Panc1 (cell line): ENCODE measurements at regions not wholly inside any gene's neighbourhood (a gene's known extent, or its start where the extent isn't known, plus 50 kb on each side); places are given as distances from the start of the nearest gene placed in this dataset.

Source experiments
- ATAC-seq: fragments of 200-7000 bp; cut with Tn5 transposase; 2 replicates; pipeline ENCODE4 v1.9.1; 2020; ENCODE audit warnings: mild to moderate bottlenecking, moderate library complexity
- BruUV-seq: library from RNA; stranded (reverse); fragments of 400-500 nt; replicated peaks from 2 replicates; lab custom pipeline; 2021; lab: Mats Ljungman, UMichigan
- CTCF ChIA-PET: fragments of 300-600 bp; sonication (Branson Sonifier 250); formaldehyde crosslinking; loops from one replicate; lab custom pipeline; 2022; ENCODE audit warnings: antibody characterized with exemption; lab: Charles Lee
- POLR2A ChIA-PET: fragments of 300-600 bp; sonication (Branson Sonifier 250); formaldehyde crosslinking; loops from one replicate; lab custom pipeline; 2022; ENCODE audit warnings: antibody characterized with exemption; lab: Charles Lee
- DNase-seq: peaks from one replicate; pipeline ENCODE4 v3.0.0-alpha.2; 2010; ENCODE audit warnings: low read depth, low spot score
- H3K27ac ChIP-seq: 2 replicates; pipeline ENCODE4 v1.5.1; 2011; ENCODE audit warnings: mild to moderate bottlenecking, low read length, inconsistent platforms
- H3K27me3 ChIP-seq: fragments of 200-500 bp; sonication (Bioruptor generic); 2 replicates; pipeline ENCODE4 v1.6.0; 2014; ENCODE audit warnings: low read length, inconsistent platforms; ENCODE audit not compliant: control insufficient read depth, insufficient read depth
- H3K36me3 ChIP-seq: fragments of 200-500 bp; sonication (Bioruptor generic); 2 replicates; pipeline ENCODE4 v1.5.1; 2014; ENCODE audit warnings: inconsistent platforms, mild to moderate bottlenecking, low read length, moderate library complexity; ENCODE audit not compliant: control insufficient read depth, insufficient read depth
- H3K4me1 ChIP-seq: 2 replicates; pipeline ENCODE4 v1.5.1; 2011; ENCODE audit warnings: inconsistent platforms, mild to moderate bottlenecking, low read length, moderate library complexity; ENCODE audit not compliant: control insufficient read depth, insufficient read depth
- H3K4me3 ChIP-seq, 2 experiments: 2 replicates each; pipeline ENCODE4 v1.5.1; 2011 to 2012; ENCODE audit warnings: low read depth in 2 of 2, low read length in 2 of 2, mild to moderate bottlenecking in 2 of 2, inconsistent platforms in 1 of 2, moderate library complexity in 1 of 2
- H3K9me3 ChIP-seq: fragments of 200-500 bp; sonication (Bioruptor generic); 2 replicates; pipeline ENCODE4 v1.5.1; 2014; ENCODE audit warnings: low read depth, mild to moderate bottlenecking, inconsistent platforms, low read length, moderate library complexity; ENCODE audit not compliant: control insufficient read depth, insufficient read depth
- CTCF ChIP-seq: fragments of 450-650 bp; IDR thresholded peaks from 2 replicates; pipeline ENCODE4 v1.5.1; 2017; ENCODE audit warnings: mild to moderate bottlenecking
- POLR2AphosphoS5 ChIP-seq: IDR thresholded peaks from 2 replicates; pipeline ENCODE4 v1.6.1; 2012; ENCODE audit warnings: mild to moderate bottlenecking, low read depth, low read length, moderate library complexity
- REST ChIP-seq, 2 experiments: IDR thresholded peaks; 2 replicates each; pipeline ENCODE4 v1.6.1; 2011 to 2012; ENCODE audit warnings: low read depth in 2 of 2, control low read depth in 1 of 2, low read length in 1 of 2, mild to moderate bottlenecking in 1 of 2, moderate library complexity in 1 of 2; ENCODE audit not compliant: insufficient read depth in 1 of 2
- SIN3A ChIP-seq: IDR thresholded peaks from 2 replicates; pipeline ENCODE4 v1.6.1; 2012; ENCODE audit warnings: low read depth, mild to moderate bottlenecking, low read length, moderate library complexity, borderline replicate concordance; ENCODE audit not compliant: insufficient read depth
- TCF7L2 ChIP-seq: IDR thresholded peaks from 2 replicates; pipeline ENCODE4 v1.6.1; 2011; ENCODE audit warnings: mild to moderate bottlenecking, low read depth, low read length, inconsistent platforms
- in situ Hi-C: cut with HindIII; loops from 2 replicates; pipeline ENCODE4 v1.10.0; 2016; ENCODE audit warnings: low sequenced_read_pairs, low pct_unique_long_range_greater_than_20kb
- intact Hi-C: fragments of 100-400 bp; cut with micrococcal nuclease; formaldehyde crosslinking; loops from one replicate; pipeline ENCODE4 v1.10.0; 2022; ENCODE audit not compliant: unreplicated experiment

- no peaks in the 10 kb centered on the region for H3K9me3 ChIP-seq
- no TSS peak for BruUV-seq
- POLR2A ChIA-PET, result no interaction called here
- CTCF ChIA-PET, result no interaction called here
- in situ Hi-C loops, result no loop called here
- TF ChIP-seq TCF7L2, result no peak
- no peak for TF ChIP-seq POLR2AphosphoS5
- no peak for TF ChIP-seq SIN3A
- no peak for TF ChIP-seq REST (IDR thresholded peaks at IDR 0.05; ENCODE audit: insufficient read depth in 1 of 2, low read depth in 2 of 2, low read length in 1 of 2)
- no peak for TF ChIP-seq CTCF
- H3K4me3 ChIP-seq, result no peak overlapping the region
- H3K4me1 ChIP-seq, result no peaks in the 10 kb centered on the region
- ATAC-seq, result no peak
- H3K27me3 ChIP-seq, result no peaks in the 10 kb centered on the region
- intact Hi-C loops, result no loop called here
- DNase-seq, result no peak
- no peaks in the 10 kb centered on the region for H3K36me3 ChIP-seq
- no peak overlapping the region for H3K27ac ChIP-seq
Measured at GRCh38 chr14:26233118-26233517, 364.7 kb downstream of the NOVA1 start.

GRCh38 chr14:26218861-26219260 lies 379.0 kb downstream of the NOVA1 start:
- H3K27me3 ChIP-seq, result no peaks in the 10 kb centered on the region
- no peaks in the 10 kb centered on the region for H3K36me3 ChIP-seq
- CTCF ChIA-PET, result no interaction called here
- H3K4me1 ChIP-seq, result no peaks in the 10 kb centered on the region
- BruUV-seq, result no TSS peak
- no peak overlapping the region for H3K4me3 ChIP-seq
- H3K9me3 ChIP-seq, result no peaks in the 10 kb centered on the region
- TF ChIP-seq CTCF, result no peak
- TF ChIP-seq REST (IDR thresholded peaks at IDR 0.05; ENCODE audit: insufficient read depth in 1 of 2, low read depth in 2 of 2, low read length in 1 of 2), result no peak
- DNase-seq (no peak), ATAC-seq (no peak)
- intact Hi-C loops, result no loop called here
- in situ Hi-C loops, result no loop called here
- POLR2A ChIA-PET, result no interaction called here
- no peak overlapping the region for H3K27ac ChIP-seq
